IMR-90 (cell line): ENCODE measurements at regions not wholly inside any gene's neighbourhood (a gene's known extent, or its start where the extent isn't known, plus 50 kb on each side); places are given as distances from the start of the nearest gene placed in this dataset.

ENCODE experiments used
- ATAC-seq: fragments of 200-7000 bp; cut with Tn5 transposase; 2 replicates; pipeline ENCODE4 v1.9.1; 2020; ENCODE audit warnings: low read depth, mild to moderate bottlenecking, moderate library complexity
- BruUV-seq: library from RNA; stranded (reverse); fragments of 400-500 nt; replicated peaks from 2 replicates; lab custom pipeline; 2021; lab: Mats Ljungman, UMichigan
- CTCF ChIA-PET: fragments of 300-600 bp; formaldehyde crosslinking; extraction: SDS; loops from one replicate; lab custom pipeline; 2021; ENCODE audit warnings: antibody characterized with exemption; lab: Yijun Ruan, JAX
- POLR2A ChIA-PET: fragments of 300-600 bp; sonication (Branson Sonifier 250); formaldehyde crosslinking; loops from one replicate; lab custom pipeline; 2022; ENCODE audit warnings: antibody characterized with exemption; ENCODE audit not compliant: unreplicated experiment; lab: Charles Lee
- DNase-seq: peaks from one replicate; pipeline ENCODE4 v3.0.0; 2013
- H2AFZ ChIP-seq: replicated peaks from 2 replicates; pipeline ENCODE3; 2013; ENCODE audit warnings: low read length, mild to moderate bottlenecking; ENCODE audit not compliant: poor library complexity
- H2AK5ac ChIP-seq: 2 replicates; pipeline ENCODE4 v1.6.1; 2013; ENCODE audit warnings: low read depth, low read length, inconsistent platforms
- H2AK9ac ChIP-seq: replicated peaks from 2 replicates; pipeline ENCODE3; 2013; ENCODE audit warnings: mild to moderate bottlenecking, low read depth, low read length, moderate library complexity; ENCODE audit not compliant: poor library complexity
- H2BK120ac ChIP-seq: 2 replicates; pipeline ENCODE4 v1.6.1; 2013; ENCODE audit warnings: low read depth, low read length, inconsistent platforms
- H2BK15ac ChIP-seq: 3 replicates; pipeline ENCODE4 v1.6.1; 2013; ENCODE audit warnings: low read depth, low read length, inconsistent platforms
- H2BK20ac ChIP-seq: 2 replicates; pipeline ENCODE4 v1.6.1; 2013; ENCODE audit warnings: low read depth, mild to moderate bottlenecking, inconsistent platforms, low read length, moderate library complexity
- H2BK5ac ChIP-seq: 2 replicates; pipeline ENCODE4 v1.6.1; 2013; ENCODE audit warnings: mild to moderate bottlenecking, low read depth, low read length, inconsistent platforms; ENCODE audit not compliant: poor library complexity, severe bottlenecking
- H3K14ac ChIP-seq: replicated peaks from 2 replicates; pipeline ENCODE4 v1.6.1; 2013; ENCODE audit warnings: low read depth, low read length, inconsistent platforms
- H3K18ac ChIP-seq: 2 replicates; pipeline ENCODE4 v1.6.1; 2013; ENCODE audit warnings: low read depth, low read length, control low read depth
- H3K23ac ChIP-seq: 2 replicates; pipeline ENCODE4 v1.6.1; 2013; ENCODE audit warnings: low read depth, low read length, inconsistent platforms
- H3K27ac ChIP-seq: 2 replicates; pipeline ENCODE4 v1.5.1; 2013; ENCODE audit warnings: mild to moderate bottlenecking, control low read depth, low read length; ENCODE audit not compliant: insufficient read depth
- H3K27me3 ChIP-seq: 2 replicates; pipeline ENCODE4 v1.6.1; 2013; ENCODE audit warnings: low read length; ENCODE audit not compliant: control insufficient read depth, insufficient read depth
- H3K36me3 ChIP-seq: 2 replicates; pipeline ENCODE4 v1.6.1; 2013; ENCODE audit warnings: low read length, mixed read lengths; ENCODE audit not compliant: control insufficient read depth, insufficient read depth
- H3K4ac ChIP-seq: 2 replicates; pipeline ENCODE4 v1.6.1; 2013; ENCODE audit warnings: low read depth, low read length, inconsistent platforms
- H3K4me1 ChIP-seq: 2 replicates; pipeline ENCODE4 v1.6.1; 2013; ENCODE audit warnings: low read length, mixed read lengths; ENCODE audit not compliant: control insufficient read depth, insufficient read depth
- H3K4me2 ChIP-seq: 2 replicates; pipeline ENCODE4 v1.6.1; 2013; ENCODE audit warnings: low read depth, mild to moderate bottlenecking, control low read depth, low read length, moderate library complexity
- H3K4me3 ChIP-seq: 2 replicates; pipeline ENCODE4 v1.5.1; 2013; ENCODE audit warnings: low read depth, mild to moderate bottlenecking, control low read depth, low read length, moderate library complexity; ENCODE audit not compliant: insufficient read depth
- H3K56ac ChIP-seq: 2 replicates; pipeline ENCODE4 v1.6.1; 2013; ENCODE audit warnings: low read length, inconsistent platforms; ENCODE audit not compliant: insufficient read depth; ENCODE audit errors: extremely low read depth
- H3K79me1 ChIP-seq, 2 experiments: 2 replicates each; pipeline ENCODE4 v1.6.1; 2013; ENCODE audit warnings: low read length in 2 of 2, inconsistent platforms in 1 of 2, low read depth in 1 of 2
- H3K9ac ChIP-seq: 2 replicates; pipeline ENCODE4 v1.6.1; 2013; ENCODE audit warnings: low read depth, low read length, control low read depth
- H3K9me1 ChIP-seq: 2 replicates; pipeline ENCODE4 v1.6.1; 2013; ENCODE audit warnings: low read length, inconsistent platforms; ENCODE audit not compliant: insufficient read depth
- H3K9me3 ChIP-seq: 2 replicates; pipeline ENCODE4 v1.6.1; 2013; ENCODE audit warnings: low read length; ENCODE audit not compliant: control insufficient read depth, insufficient read depth
- H4K20me1 ChIP-seq: 2 replicates; pipeline ENCODE4 v1.6.1; 2013; ENCODE audit warnings: low read length, inconsistent platforms; ENCODE audit not compliant: insufficient read depth
- H4K5ac ChIP-seq: 2 replicates; pipeline ENCODE4 v1.6.1; 2013; ENCODE audit warnings: mild to moderate bottlenecking, low read depth, low read length, control low read depth
- H4K8ac ChIP-seq, 2 experiments: 2 replicates each; pipeline ENCODE4 v1.6.1; 2013; ENCODE audit warnings: low read depth in 2 of 2, low read length in 2 of 2, control low read depth in 1 of 2, inconsistent platforms in 1 of 2
- H4K91ac ChIP-seq: 2 replicates; pipeline ENCODE4 v1.6.1; 2013; ENCODE audit warnings: low read depth, low read length, inconsistent platforms; ENCODE audit not compliant: insufficient read depth
- BHLHE40 ChIP-seq: fragments of 150-350 bp; IDR thresholded peaks from 2 replicates; pipeline ENCODE4 v1.6.1; 2016; ENCODE audit warnings: mild to moderate bottlenecking, low read depth, low read length
- CEBPB ChIP-seq: IDR thresholded peaks from 2 replicates; pipeline ENCODE4 v1.6.1; 2012; ENCODE audit warnings: low read depth, low read length, improper control_type of control experiment
- MXI1 ChIP-seq: IDR thresholded peaks from 2 replicates; pipeline ENCODE4 v1.6.1; 2012; ENCODE audit warnings: low read depth, mild to moderate bottlenecking, low read length, moderate library complexity, borderline replicate concordance
- SMC3 ChIP-seq: fragments of 150-350 bp; IDR thresholded peaks from 2 replicates; pipeline ENCODE4 v1.6.1; 2016; ENCODE audit warnings: low read depth, mild to moderate bottlenecking, antibody characterized with exemption, low read length, moderate library complexity
- WGBS, 2 experiments: methylation state at CpG; one replicate each; pipeline versions ENCODE4 v1.1.5 to v1.1.7; 2013; ENCODE audit warnings: missing lambda C conversion rate in 2 of 2; ENCODE audit not compliant: insufficient read length in 1 of 2; ENCODE audit errors: extremely low coverage in 2 of 2; 5-methylcytosine and 5-hydroxymethylcytosine counted together
- dilution Hi-C: fragments of 300-500 bp; cut with HindIII; formaldehyde crosslinking; loops from one replicate; pipeline ENCODE4 v1.14.3; 2018; ENCODE audit warnings: low sequenced_read_pairs; ENCODE audit not compliant: unreplicated experiment
- in situ Hi-C: fragments of 300-500 bp; cut with MboI; formaldehyde crosslinking; loops from 3 replicates; pipeline ENCODE4 v1.14.3; 2019; ENCODE audit warnings: low sequenced_read_pairs, inconsistent platforms, mixed read lengths
- intact Hi-C: fragments of 100-400 bp; cut with micrococcal nuclease; formaldehyde crosslinking; loops from 2 replicates; pipeline ENCODE4 v1.10.0; 2022

DNA sequence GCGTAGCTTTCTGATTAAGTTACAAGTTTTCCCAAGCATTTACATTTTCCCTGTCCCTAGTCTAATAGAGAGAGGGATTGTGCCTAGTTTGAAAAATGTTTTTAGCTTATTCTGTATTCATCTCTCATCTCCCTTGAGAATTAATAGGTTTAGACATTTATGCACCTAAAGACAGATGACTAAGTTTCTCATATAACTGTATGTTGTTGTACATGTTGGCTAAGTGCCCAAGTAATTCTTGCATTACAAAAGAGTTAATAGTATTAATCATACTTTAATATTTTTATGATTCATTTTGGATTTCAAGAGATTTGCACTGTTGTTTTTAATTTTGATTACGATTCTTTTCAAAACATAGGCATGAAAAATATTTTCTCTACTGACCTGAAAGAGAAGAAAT, 109.0 kb upstream of the TBL1XR1 start:
- no peak overlapping the region for H3K23ac ChIP-seq
- in situ Hi-C loops, result no loop called here
- H3K18ac ChIP-seq, result no peak overlapping the region
- no peak overlapping the region for H3K4me2 ChIP-seq
- no peak overlapping the region for H2AFZ ChIP-seq
- ATAC-seq, result no peak
- H4K8ac ChIP-seq, result no peak overlapping the region
- H3K14ac ChIP-seq, result no peak overlapping the region
- no peaks in the 10 kb centered on the region for H3K4me1 ChIP-seq
- no peaks in the 10 kb centered on the region for H3K36me3 ChIP-seq
- H3K9me3 ChIP-seq, result no peaks in the 10 kb centered on the region
- no peak overlapping the region for H3K9ac ChIP-seq
- H3K27ac ChIP-seq, result no peak overlapping the region
- no peak overlapping the region for H2BK15ac ChIP-seq
- no peak overlapping the region for H3K4me3 ChIP-seq
- H3K4ac ChIP-seq, result no peak overlapping the region
- no peak overlapping the region for H3K56ac ChIP-seq
- ChIA-PET CTCF (no interaction called here), POLR2A (interaction anchor here (0.6 kb wide), 1 partner anchor 319 kb away, joined by 3 read pairs; no protein-coding TSS in a partner anchor)
- no peak overlapping the region for H2AK5ac ChIP-seq
- H4K20me1 ChIP-seq, result no peaks in the 10 kb centered on the region
- TF ChIP-seq BHLHE40 (no peak), SMC3 (no peak), MXI1 (no peak), CEBPB (no peak)
- no peak overlapping the region for H2BK20ac ChIP-seq
- no peak overlapping the region for H4K5ac ChIP-seq
- H2AK9ac ChIP-seq, result no peak overlapping the region
- no peaks in the 10 kb centered on the region for H3K79me1 ChIP-seq
- no CpG with 5 or more reads among the region's 2 CpGs for WGBS, 2 experiments
- dilution Hi-C loops, result no loop called here
- no peak overlapping the region for H4K91ac ChIP-seq
- H2BK120ac ChIP-seq, result no peak overlapping the region
- no TSS peak for BruUV-seq
- DNase-seq, result peak; percentile 50
- no peak overlapping the region for H2BK5ac ChIP-seq
- intact Hi-C loops, result no loop called here
- H3K27me3 ChIP-seq, result no peaks in the 10 kb centered on the region
- no peaks in the 10 kb centered on the region for H3K9me1 ChIP-seq
